ENCODE measurements at regions not wholly inside any gene's neighbourhood (a gene's known extent, or its start where the extent isn't known, plus 50 kb on each side); places are given as distances from the start of the nearest gene placed in this dataset.

DNA sequence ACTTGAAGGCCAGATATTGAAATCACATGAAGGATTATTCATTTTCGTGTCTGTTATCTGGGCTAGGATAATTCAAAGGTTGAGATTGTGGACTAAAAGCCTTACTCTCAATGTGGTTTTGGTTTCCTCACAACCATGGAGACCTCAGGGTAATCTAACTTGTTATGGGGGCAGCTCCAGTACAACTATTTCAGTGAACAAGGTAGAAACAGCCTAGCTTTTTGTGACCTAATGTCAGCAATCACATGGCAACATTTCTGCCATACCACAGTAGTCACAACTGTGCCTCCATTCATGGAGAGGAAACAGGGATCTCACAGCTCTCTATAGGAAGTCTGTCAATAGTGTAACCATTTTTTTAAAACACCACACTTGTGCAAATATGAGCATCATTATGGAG, 62.4 kb upstream of the RARB start:
- no peak for DNase-seq (ENCODE audit: low read depth)
- no peak overlapping the region for H3K4me3 ChIP-seq (ENCODE audit: low read length)
- TF ChIP-seq, protein P1, sequence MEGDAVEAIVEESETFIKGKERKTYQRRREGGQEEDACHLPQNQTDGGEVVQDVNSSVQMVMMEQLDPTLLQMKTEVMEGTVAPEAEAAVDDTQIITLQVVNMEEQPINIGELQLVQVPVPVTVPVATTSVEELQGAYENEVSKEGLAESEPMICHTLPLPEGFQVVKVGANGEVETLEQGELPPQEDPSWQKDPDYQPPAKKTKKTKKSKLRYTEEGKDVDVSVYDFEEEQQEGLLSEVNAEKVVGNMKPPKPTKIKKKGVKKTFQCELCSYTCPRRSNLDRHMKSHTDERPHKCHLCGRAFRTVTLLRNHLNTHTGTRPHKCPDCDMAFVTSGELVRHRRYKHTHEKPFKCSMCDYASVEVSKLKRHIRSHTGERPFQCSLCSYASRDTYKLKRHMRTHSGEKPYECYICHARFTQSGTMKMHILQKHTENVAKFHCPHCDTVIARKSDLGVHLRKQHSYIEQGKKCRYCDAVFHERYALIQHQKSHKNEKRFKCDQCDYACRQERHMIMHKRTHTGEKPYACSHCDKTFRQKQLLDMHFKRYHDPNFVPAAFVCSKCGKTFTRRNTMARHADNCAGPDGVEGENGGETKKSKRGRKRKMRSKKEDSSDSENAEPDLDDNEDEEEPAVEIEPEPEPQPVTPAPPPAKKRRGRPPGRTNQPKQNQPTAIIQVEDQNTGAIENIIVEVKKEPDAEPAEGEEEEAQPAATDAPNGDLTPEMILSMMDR (conservative IDR thresholded peaks at IDR 0.05; ENCODE audit: low read length), result no peak

- DNase-seq (ENCODE audit: low read depth), result no peak
- no peak overlapping the region for H3K4me3 ChIP-seq (ENCODE audit: low read length)
- TF ChIP-seq, protein P1 (conservative IDR thresholded peaks at IDR 0.05; ENCODE audit: low read length), result no peak
Observed at GRCh38 chr3:25367025-25367424, 61.0 kb upstream of the RARB start.

- H3K4me3 ChIP-seq (ENCODE audit: low read length), result no peak overlapping the region
- DNase-seq (ENCODE audit: low read depth), result peak; percentile 80
- TF ChIP-seq, protein P1 (conservative IDR thresholded peaks at IDR 0.05; ENCODE audit: low read length), result no peak
Observed at GRCh38 chr3:25372167-25372566, 55.9 kb upstream of the RARB start.

DNA sequence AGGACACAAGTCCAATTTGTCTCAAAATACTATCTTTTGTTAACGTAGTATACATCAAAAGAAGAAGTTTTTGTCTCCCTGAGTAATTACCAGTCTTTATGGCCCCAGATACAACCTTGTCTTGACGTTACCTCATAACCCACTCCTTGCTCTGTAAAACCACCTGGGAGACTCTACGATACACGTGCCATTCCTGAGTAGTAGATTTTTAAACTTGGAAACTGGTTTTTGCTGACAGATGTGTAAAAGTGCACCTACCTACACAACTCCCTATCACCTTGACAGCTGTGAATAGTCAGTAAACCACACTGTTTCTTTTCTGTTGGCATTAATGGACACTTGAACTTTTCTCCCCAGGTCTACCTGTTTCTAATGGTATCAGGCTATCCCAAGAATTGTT, 51.7 kb upstream of the RARB start:
- no peak for DNase-seq (ENCODE audit: low read depth)
- TF ChIP-seq, protein P1 (conservative IDR thresholded peaks at IDR 0.05; ENCODE audit: low read length), result no peak
- no peak overlapping the region for H3K4me3 ChIP-seq (ENCODE audit: low read length)

- TF ChIP-seq, protein P1 (conservative IDR thresholded peaks at IDR 0.05; ENCODE audit: low read length), result no peak
- no peak overlapping the region for H3K4me3 ChIP-seq (ENCODE audit: low read length)
- DNase-seq (ENCODE audit: low read depth), result no peak
Observed at GRCh38 chr3:25377042-25377441, 51.0 kb upstream of the RARB start.

All from AG10803 (cell line).